DMS153 (cell line): ENCODE measurements at regions not wholly inside any gene's neighbourhood (a gene's known extent, or its start where the extent isn't known, plus 50 kb on each side); places are given as distances from the start of the nearest gene placed in this dataset.

Experiments
- DNase-seq: peaks from one replicate; lab custom pipeline; 2025; lab: John Stamatoyannopoulos, UW

DNA sequence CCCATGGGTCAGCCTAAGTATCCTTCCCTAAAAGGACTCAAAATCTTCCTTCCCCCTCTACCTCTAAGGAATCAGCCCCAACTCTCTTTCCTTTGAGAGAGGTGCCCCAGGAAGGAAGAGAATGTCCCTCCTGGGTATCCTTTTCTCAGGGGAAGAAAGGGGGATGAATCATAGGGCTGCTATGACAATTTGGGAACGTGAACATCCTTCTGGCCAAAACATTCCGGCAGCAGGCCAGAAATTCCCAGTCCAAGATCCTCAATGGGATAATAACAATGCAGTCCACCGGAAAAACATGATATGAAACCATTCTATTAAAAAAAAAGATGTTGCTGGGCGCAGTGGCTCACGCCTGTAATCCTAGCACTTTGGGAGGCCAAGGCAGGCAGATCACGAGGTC is 50.8 kb upstream of the CACNA2D3 start:
- no peak for DNase-seq

DNA sequence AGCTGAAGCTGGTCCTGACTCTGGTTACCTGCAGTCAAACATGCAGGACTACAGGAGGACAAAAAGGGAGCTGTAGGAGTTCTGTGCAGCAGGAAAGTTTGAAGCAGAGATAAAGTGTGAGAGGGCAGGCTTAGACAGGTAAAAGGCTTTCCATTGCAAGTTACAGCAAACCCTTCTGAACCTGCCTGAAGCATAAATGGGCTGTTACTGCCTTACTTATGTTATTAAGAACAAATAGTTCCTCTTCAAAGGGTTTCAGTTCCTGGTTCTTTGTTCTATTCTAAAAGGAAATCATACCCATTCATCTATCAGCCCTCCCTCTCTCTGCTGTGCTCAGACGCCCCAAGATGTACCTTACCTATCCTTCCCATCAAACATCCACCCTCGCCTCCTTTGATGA is 52.4 kb upstream of the CACNA2D3 start:
- no peak for DNase-seq

DNA sequence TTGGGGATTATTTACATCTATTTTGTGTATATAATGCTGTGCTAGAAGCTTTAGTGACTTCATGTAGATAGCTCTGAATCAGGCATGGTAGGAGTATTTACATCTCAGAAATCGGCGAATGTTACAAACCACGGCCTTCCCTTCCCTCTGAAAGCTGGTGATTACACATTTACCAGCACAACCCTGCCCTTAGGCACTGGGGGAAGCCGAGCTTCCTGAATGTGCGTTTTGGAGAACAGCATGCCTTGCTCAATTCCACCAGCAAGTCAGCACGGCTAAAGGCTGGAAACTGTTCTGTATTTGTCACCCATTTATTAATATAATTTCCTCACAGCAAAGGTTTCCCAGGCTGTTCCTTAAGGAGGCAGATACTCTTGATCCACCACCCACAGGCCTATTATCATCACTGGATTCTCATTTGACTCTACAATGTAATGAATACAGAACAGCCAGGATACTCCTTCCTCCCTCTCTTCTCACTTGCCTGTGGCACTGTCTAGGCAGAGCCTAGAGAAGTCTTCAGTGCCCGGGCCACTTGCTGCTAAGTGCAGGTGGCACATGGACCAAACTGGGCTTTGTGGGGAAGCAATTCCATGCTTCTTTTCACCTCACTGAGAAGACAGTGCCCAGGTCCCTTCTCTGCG is 55.2 kb upstream of the CACNA2D3 start:
- no peak for DNase-seq

DNA sequence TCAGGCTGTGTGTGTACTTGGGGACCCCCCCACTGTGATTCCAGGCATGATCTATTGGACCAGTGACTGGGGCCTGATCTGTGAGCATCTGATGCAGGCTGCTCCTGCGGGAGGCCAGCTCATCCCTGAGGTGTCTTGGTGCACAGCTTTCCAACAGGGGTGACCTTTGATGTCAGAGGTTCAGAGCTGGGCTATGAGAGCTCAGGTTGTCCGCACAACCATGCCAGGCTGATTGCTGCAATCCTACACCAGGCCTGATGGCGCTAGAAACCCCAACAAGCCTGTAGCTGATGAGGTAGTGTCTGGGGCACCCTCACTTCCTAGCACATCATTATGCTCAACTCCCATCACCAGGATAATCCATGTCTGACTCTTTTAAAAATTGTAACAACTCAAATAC is 56.1 kb upstream of the CACNA2D3 start:
- no peak for DNase-seq

DNA sequence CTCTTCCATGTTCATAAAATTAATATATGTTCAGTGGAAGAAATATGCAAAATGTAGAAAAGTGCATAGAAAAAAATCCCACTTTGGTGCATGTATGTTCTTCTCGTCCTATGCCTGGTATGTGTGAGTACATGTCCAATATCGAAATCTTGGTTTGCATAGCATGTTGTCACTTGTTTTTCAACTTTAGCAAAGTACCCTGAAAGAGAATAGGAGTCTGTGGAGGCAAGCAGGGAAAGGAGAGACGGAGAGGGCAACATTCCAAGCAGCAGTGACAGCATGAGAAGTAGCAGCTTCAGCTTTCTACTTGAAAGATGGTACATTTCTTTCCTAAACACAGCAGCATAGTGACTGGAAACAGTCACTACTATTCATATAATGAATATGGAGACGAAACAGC is 56.8 kb upstream of the CACNA2D3 start:
- DNase-seq, result no peak

DNA sequence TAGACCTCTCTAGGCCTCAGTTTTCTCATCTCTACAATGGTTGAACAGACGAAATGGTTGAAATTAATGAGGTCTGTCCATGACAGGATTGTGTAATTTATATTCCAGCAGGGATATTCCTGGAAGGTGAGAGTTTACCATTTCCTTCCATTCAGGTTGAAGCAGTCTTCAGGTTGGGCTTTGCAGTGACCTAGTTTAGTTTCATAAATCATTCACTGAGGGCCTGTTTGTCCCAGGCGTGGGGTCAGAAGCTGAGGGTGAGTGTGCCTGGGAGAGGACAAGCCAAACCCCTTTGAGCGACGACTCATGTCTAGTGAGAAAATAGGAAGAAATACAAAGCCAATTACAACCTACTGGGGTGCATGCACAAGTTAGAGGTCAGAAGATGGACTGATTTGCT is 57.2 kb upstream of the CACNA2D3 start:
- no peak for DNase-seq

DNA sequence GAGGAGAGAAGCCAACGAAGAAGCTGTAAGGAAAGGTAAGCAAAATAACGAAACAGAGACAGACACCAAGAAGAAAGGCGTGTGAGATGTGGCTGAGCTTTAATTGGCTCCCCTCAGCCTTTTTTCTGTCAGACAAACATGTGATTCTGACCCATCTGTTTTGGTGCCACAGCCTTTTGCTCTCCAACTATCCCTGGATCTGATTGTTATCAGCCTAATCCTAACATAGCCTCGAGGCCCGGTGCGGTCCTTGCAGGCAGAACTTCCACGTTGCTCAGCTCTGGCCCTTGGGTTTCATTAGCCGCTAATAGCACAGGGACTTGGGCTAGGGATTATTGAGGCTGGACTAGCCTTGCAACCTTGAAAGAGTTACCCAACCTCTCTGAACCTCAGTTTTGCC is 57.9 kb upstream of the CACNA2D3 start:
- no peak for DNase-seq

DNA sequence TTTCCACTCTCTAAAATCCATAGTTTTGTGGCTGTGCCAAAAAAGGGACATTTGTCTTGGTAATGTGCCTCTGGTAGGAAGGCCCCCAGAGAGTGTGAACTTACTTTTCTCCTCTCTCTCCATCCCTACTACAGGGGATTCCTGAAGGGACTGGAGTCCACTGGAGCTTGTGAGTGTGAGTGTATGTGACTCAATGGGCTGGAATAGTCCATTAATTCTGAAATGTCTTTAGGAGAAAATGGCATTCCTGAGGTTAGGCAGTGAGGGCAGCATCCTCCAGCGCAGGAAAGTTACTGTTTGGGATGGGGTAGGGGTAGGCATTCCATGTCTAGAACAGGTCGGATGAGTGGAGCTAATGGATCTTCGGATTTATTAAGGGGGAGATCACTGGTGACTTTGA is 59.8 kb upstream of the CACNA2D3 start:
- DNase-seq, result no peak

DNA sequence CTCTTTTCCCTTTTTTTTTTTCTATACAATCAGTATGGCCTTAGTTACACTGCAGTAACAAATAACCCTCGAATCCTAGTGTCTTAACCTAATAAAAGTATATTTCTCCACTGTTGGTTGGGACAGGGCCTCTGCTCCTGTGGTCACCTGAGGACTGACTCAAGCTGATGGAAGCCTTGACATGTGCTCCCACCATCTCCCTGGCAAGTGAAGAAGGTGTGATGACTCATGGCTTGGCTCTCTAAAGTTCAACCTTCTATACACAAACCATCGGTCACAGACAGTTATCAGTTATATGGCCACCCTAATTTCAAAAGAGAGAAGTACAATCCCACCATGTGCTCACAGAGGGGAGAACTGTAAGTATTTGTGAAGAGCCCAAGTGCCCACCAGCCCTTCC is 65.8 kb upstream of the CACNA2D3 start:
- DNase-seq, result no peak

DNA sequence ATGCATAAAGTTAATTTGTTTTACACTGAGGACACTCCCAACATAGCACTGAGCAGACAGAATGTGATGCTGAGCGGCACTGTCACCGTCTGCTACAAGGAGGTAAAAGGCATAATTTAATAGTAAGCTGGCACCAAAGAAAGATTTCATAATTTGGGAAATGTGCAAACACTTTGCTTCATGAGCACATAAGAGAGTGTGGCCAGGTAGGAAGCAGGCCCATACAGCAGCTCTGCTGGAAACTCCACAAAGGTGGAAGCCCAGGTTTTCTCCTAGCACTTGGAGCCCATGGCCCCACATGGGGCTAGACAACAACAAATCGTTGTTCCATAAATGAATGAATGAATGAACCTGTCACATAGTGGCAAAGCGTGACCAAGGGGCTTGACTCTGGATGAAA is 68.5 kb upstream of the CACNA2D3 start:
- DNase-seq, result no peak

DNA sequence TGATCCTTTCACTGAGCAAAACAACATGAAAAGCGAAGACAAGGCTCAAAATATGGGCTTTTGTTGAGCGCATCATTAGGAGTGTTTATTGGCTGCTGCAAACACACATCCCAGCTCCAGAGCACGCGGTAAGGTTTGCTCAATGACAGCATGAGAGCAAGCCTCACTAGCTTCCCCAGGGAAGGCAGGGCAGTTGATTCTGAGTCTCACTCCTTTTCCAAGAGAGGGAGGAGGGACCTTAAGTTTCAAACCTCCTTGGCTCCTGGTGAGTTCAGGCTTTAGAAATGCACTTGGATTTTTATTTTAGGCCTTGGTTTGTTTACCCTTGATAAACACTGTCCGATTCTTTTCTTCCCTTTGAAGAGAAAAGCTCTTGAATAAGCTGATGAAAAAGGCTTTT is 69.1 kb upstream of the CACNA2D3 start:
- DNase-seq, result no peak

DNA sequence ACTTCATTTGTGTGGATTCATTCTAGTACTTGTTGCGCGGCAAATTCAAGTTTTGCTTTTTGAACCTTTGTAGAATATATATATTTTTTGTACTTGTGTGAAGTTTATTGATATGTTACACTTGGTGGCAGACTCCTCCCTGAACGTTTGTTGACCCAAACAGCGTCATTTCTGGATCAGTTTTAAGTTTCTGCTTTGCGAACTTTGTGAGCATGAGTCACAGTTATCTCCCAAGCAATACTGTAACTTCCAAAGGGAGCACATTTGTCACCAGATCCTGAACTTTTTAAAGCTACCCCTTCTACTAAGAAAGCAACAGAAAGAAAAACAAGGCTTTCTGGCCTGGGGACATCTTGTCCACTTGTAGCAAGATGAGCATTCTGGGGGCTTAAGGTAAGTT is 74.8 kb upstream of the CACNA2D3 start:
- no peak for DNase-seq

DNA sequence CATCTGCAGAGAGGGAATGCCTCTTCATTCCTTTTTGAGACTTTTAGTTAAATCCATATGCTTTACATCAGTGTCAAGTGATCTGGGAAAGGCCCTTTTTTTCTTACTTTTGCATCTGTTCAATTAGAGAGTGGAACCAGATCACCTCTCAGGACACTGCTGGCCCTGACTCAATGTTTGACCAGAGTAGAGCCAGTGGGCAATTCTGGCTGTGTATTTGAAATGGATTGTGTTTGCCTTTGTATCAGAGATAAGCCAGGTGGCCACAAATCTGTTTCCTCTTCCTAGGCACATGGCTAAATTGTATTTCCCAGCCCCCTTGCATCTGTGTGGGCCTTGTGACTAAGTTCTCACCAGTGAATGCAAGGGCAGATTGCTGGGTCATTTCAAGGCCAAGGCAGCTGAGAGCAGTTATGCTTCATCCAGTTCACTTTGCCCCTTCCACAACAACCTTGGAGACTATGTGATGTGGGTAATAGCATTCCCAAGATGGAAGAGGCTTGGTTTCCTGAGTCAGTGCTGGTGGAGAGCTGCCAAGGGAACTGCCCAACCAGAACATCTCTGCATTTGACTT is 75.6 kb upstream of the CACNA2D3 start:
- no peak for DNase-seq

DNA sequence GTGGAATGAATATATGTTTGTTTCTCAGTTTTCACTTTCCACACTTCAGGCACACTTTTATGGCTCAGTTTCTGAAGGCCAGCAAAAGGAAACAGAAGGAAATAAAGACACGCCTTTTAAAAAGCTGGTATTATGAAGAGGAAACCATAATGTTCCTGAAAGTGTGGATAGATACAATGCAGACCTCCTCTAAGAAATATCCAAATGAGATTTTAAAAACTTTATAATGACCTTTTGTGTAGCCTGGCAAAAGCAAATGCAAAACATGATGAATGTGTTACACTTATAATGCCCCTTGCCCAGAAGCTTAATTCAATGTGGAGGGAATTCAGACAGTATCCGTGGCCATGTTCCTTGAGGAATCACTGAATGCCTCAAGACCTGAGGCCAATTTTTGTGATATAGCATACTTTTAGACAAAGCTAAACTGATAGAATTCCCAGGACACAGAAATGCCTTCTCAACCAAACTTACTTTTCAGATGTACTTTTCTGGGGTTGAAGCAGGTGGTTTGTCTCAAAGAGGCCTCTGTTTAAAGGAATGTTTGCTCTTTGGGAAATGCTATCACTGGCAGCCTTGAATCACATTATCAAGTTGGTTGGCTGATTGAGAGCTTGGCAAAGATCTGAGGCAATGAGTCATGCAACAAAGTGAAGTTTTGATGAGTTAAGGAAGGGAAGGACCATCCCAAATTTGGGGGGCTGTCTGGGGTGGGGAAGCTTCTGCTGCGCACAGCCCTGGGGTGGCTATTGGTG is 77.1 kb upstream of the CACNA2D3 start:
- DNase-seq, result no peak

DNA sequence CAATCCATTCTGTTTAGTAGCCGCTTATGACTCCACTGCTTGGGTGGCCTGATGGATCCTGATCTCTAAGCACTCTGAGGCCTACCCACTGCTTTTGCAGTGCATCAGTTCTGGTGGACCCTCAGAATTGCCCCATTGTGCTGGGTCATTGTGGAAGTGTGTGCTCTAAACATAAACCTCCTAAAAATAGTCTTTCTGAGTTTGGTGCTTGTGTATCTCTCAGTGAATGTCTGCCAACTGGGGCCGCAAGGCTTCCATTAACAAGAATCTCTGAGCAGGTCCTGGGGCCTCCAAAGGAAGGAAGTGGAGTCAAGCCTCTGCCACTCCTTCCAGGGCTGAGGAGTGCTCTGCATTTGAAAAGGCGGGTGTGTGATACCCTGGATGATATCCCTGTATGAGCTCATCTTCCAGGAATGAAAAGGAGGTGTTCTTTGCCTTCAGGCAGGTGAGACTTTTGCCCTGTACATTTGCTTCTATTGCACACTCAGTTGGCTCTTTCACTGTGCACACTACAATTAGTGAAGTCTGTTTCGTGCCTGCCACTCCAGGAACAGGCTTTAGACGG is 80.0 kb upstream of the CACNA2D3 start:
- no peak for DNase-seq

DNA sequence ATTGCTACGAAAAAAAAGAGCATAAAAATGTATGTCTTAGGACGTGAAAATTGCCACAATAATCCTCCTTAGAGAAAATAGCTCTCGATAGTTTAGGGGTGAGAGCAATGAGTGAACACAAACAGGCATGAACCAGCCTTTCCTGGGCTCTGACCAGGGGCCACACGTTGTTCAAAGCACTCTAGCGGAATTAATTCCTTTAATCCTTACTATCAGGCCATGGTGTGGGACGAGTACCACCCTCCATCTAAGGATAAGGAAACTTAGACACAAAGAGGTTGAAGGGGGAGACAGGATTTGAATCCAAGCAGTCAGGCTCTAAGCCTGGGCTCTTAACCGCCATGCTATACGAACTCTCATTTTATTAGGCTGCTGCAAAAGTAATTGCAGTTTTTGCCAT is 81.9 kb upstream of the CACNA2D3 start:
- no peak for DNase-seq

DNA sequence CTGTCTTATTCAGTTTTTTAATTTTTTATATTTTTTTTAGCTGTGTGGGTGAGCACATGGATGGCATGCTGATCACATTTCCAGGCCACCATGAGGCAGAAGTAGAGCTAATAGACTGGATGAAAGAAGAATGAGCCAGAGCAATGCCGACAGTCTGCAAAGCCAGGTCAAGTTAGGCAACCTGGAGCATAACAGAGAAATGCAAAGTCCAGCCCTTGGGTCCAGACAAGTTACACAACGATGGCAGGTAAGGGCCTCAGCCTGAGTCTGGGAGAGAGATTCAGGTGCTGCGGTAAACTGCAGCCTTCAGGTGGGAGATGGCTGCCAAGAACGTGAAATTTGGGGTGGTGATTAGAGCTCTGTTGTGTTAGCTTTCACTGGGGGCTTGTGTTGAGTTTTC is 84.0 kb upstream of the CACNA2D3 start:
- no peak for DNase-seq

DNA sequence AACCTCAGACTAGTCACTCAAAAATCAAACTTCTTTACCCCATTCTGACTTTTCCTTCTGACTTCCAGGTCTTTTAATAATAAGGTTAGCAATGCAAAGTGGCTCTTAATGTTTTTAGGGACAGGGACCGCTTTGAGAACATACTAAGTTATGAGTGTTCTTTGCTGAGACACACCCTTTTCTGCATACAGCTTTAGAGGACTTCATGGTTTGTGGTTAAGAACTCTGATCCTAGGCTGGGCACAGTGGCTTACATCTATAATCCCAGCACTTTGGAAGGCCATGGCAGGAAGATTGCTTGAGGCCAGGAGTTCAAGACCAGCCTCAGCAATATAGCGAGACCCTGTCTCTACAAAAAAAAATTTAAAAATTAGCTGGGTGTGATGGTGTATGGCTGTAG is 85.8 kb upstream of the CACNA2D3 start:
- no peak for DNase-seq

DNA sequence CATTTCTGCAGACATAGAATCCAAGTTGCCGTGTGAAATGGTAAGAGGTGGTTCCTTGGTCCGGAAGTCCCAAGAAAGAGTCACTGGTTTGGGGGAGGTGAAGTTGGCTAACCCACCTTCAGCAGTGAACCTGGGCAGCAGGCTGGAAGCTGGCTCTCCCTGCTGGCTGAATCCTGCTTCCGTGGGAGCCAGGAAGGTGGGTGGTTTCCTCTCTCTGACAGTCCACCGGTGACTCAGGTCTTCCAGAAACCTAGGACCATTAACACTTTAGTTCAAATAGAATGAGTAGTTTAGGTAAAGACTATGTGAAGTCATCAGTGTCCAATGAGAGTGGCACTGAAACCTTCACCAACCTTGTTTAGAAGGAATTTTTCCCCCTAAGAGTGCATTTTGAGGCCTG is 87.4 kb upstream of the CACNA2D3 start:
- no peak for DNase-seq

DNA sequence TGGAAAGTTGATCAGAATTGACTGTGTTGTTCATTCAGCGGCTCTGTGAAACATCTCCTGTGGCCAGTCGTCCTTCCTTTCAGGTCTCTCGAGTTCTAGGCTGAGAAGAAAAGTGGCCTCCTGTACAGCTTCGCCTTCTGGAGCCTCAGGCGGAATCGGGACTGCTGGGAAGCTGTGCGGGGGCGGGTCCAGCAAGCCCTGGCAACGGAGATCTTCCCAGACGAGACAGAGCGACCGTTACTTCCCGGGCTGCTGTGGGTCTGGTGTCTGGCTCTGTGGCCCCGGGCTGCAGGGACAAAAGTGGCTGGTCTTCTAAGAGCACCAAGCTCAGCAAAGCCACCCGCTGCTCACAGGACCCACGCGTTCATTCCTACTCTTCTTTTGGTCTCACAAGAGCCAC is 88.6 kb upstream of the CACNA2D3 start:
- no peak for DNase-seq

DNA sequence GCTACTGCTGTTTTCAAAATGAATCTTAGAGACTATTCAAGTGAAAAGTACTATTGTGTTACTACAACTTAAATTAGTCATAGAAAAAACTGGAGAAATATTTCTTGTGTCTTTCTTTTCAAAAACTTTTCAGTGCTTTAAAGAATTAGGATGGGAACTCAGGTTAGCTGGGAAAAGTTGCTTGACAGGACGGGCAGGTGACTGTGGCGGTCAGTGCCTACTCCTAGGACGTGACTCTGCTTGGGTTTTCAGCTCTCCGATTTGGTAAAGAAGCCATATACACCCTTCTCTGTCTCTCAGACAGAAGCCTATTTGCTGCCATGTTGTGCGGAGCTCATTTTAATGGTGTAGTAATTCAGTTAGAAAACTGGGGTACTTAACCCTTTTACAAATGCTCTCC is 89.8 kb upstream of the CACNA2D3 start:
- DNase-seq, result no peak

DNA sequence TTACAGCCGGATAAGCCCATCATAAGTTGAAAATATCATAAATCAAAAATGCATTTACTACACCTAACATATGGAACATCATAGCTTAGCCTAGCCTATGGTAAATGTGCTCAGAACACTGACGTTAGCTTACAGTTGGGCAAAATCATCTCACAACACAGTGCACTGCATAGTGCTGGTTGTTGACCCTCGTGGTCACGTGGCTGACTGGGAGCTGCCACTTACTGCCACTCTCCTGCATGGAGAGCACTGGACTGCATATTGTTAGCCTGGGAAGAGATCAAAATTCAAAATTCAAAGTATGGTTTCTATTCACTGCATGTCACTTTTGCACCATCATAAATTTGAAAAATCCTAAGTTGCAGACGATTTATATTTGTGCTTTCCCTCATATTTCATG is 94.0 kb upstream of the CACNA2D3 start:
- no peak for DNase-seq

DNA sequence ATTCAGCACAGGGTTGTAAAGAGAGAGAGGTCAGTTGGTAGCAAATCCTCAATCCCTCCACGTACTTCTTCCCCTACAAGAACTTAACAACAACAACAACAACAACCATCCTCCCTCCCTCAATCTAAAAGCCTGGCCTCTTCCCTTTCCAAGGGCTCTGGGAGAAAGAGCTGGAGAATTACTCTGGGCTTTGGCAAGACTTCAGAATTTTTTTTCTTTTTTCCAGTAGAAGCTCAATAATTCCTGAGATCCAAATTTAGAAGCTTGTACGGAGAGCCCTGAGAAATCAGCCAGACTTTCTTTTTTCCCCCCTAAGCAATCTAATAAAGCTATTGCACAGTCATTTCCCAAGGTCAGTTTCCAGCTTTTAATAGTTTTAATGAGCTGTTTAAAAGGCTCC is 95.8 kb upstream of the CACNA2D3 start:
- DNase-seq, result no peak
